CD4-positive, alpha-beta T cell treated with Interleukin-4 for 1 hour (primary cell): ENCODE measurements at regions not wholly inside any gene's neighbourhood (a gene's known extent, or its start where the extent isn't known, plus 50 kb on each side); places are given as distances from the start of the nearest gene placed in this dataset.
"Not testable (repeated sequence)": the region's sequence is repeated elsewhere in the genome, so short reads cannot be mapped to it uniquely, and the experiment has no call there.

Experiments used
- DNase-seq, 2 donors: peaks; one replicate each; pipeline ENCODE4 v3.0.0-alpha.2; 2020 to 2022

- no peak for DNase-seq
Measured at GRCh38 chr4:184907810-184908209, 82.0 kb upstream of the ACSL1 start.

- DNase-seq: no peak
Measured at GRCh38 chr4:184911310-184911709, 85.5 kb upstream of the ACSL1 start.

- no peak for DNase-seq
Measured at GRCh38 chr4:184913356-184914143, 87.8 kb upstream of the ACSL1 start.

GRCh38 chr4:184918799-184919198 is 93.0 kb upstream of the ACSL1 start:
- DNase-seq: not testable (repeated sequence)

GRCh38 chr4:184921456-184921855 is 95.7 kb upstream of the ACSL1 start:
- DNase-seq: no peak

- DNase-seq: no peak
Measured at GRCh38 chr4:184922301-184922700, 96.0 kb upstream of the HELT start.

- DNase-seq: no peak
Measured at GRCh38 chr4:184924516-184924915, 93.8 kb upstream of the HELT start.

GRCh38 chr4:184929476-184929875 is 88.8 kb upstream of the HELT start:
- DNase-seq: no peak

- no peak for DNase-seq
Measured at GRCh38 chr4:184930026-184930425, 88.3 kb upstream of the HELT start.

GRCh38 chr4:184932343-184932742 is 85.9 kb upstream of the HELT start:
- no peak for DNase-seq

GRCh38 chr4:184933311-184933710 is 85.0 kb upstream of the HELT start:
- no peak for DNase-seq

- no peak for DNase-seq
Measured at GRCh38 chr4:184934184-184934583, 84.1 kb upstream of the HELT start.

GRCh38 chr4:184934961-184935360 is 83.3 kb upstream of the HELT start:
- no peak for DNase-seq

- no peak for DNase-seq
Measured at GRCh38 chr4:184936071-184936470, 82.2 kb upstream of the HELT start.

- DNase-seq: no peak
Measured at GRCh38 chr4:184937030-184937710, 81.1 kb upstream of the HELT start.

- DNase-seq: no peak
Measured at GRCh38 chr4:184937745-184938144, 80.5 kb upstream of the HELT start.

GRCh38 chr4:184938871-184939270 is 79.4 kb upstream of the HELT start:
- DNase-seq: no peak

GRCh38 chr4:184939978-184940377 is 78.3 kb upstream of the HELT start:
- no peak for DNase-seq

GRCh38 chr4:184940500-184940899 is 77.8 kb upstream of the HELT start:
- DNase-seq: no peak

GRCh38 chr4:184941671-184942418 is 76.4 kb upstream of the HELT start:
- DNase-seq: no peak

GRCh38 chr4:184942444-184943425 is 75.6 kb upstream of the HELT start:
- no peak for DNase-seq

GRCh38 chr4:184949020-184949419 is 69.3 kb upstream of the HELT start:
- no peak for DNase-seq
